Astrocyte of the cerebellum (primary cell): ENCODE measurements at regions not wholly inside any gene's neighbourhood (a gene's known extent, or its start where the extent isn't known, plus 50 kb on each side); places are given as distances from the start of the nearest gene placed in this dataset.
"Not testable (repeated sequence)": the region's sequence is repeated elsewhere in the genome, so short reads cannot be mapped to it uniquely, and the experiment has no call there.

ENCODE experiments used
- DNase-seq: peaks from one replicate; pipeline ENCODE4 v3.0.0-alpha.2; 2011; ENCODE audit warnings: low read depth
- H3K4me3 ChIP-seq: 2 replicates; pipeline ENCODE4 v1.5.1; 2011; ENCODE audit warnings: mild to moderate bottlenecking, low read depth, low read length, moderate library complexity
- CTCF ChIP-seq: IDR thresholded peaks from 2 replicates; pipeline ENCODE4 v1.5.1; 2012; ENCODE audit warnings: low read length, low read depth, moderate library complexity, mild to moderate bottlenecking; ENCODE audit errors: missing control alignments
- in situ Hi-C: cut with HindIII; loops from 2 replicates; pipeline ENCODE4 v1.10.0; 2017; ENCODE audit warnings: low sequenced_read_pairs

GRCh38 chr14:105737504-105738246 is 211.3 kb downstream of the TMEM121 start:
- no peak for DNase-seq
- in situ Hi-C loops, result no loop called here
- no peak for TF ChIP-seq CTCF
- H3K4me3 ChIP-seq, result no peak overlapping the region

- no peak for TF ChIP-seq CTCF
- DNase-seq, result no peak
- no peak overlapping the region for H3K4me3 ChIP-seq
- in situ Hi-C loops, result no loop called here
Observed at GRCh38 chr14:105738638-105739037, 212.3 kb downstream of the TMEM121 start.

DNA sequence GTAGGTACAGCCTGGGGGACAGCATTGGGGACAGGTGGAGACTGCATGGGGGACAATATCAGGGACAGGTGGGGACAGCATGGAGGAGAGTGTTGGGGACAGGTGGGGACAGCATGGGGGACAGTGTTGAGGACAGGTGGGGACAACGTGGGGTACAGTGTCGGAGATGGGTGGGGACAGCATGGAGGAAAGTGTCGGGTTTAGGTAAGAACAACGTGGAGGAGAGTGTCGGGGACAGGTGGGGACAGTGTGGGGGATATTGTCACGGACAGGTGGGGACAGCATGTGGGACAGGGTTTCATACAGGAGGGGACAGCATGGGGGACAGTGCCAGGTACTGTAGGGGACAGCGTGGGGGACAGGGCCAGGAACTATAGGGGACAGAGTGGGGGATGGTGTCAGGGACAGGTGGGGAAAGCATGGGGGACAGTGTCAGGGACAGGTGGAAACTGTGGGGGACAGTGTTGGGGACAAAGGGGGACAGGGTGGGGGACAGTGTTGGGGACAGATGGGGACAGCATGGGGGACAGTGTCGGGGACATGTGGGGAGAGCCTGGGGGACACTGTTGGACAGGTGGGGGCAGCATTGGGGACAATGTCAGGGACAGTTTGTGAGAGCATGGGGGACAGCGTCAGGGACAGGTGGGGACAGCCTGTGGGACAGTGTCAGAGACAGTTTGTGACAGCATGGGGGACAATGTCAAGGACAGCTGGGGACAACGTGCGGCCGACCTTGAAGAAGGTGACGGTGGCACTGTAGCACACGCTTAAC is 213.1 kb downstream of the TMEM121 start:
- no peak for DNase-seq
- TF ChIP-seq CTCF, result no peak
- in situ Hi-C loops, result no loop called here
- H3K4me3 ChIP-seq, result no peak overlapping the region

GRCh38 chr14:105740272-105740671 is 213.9 kb downstream of the TMEM121 start:
- in situ Hi-C loops, DNase-seq, H3K4me3 ChIP-seq: not testable (repeated sequence)

GRCh38 chr14:105740961-105741360 is 214.6 kb downstream of the TMEM121 start:
- DNase-seq, in situ Hi-C loops, H3K4me3 ChIP-seq: not testable (repeated sequence)

- DNase-seq, H3K4me3 ChIP-seq, in situ Hi-C loops: not testable (repeated sequence)
Observed at GRCh38 chr14:105741707-105742530, 215.5 kb downstream of the TMEM121 start.

- no peak for TF ChIP-seq CTCF
- no peak overlapping the region for H3K4me3 ChIP-seq
- DNase-seq, result no peak
- in situ Hi-C loops, result no loop called here
Observed at GRCh38 chr14:105742531-105742848, 216.1 kb downstream of the TMEM121 start.

GRCh38 chr14:105742904-105743701 is 216.7 kb downstream of the TMEM121 start:
- H3K4me3 ChIP-seq, in situ Hi-C loops, DNase-seq: not testable (repeated sequence)

- in situ Hi-C loops, H3K4me3 ChIP-seq, DNase-seq: not testable (repeated sequence)
Observed at GRCh38 chr14:105744213-105744787, 217.9 kb downstream of the TMEM121 start.
